H1 (cell line): ENCODE measurements at regions not wholly inside any gene's neighbourhood (a gene's known extent, or its start where the extent isn't known, plus 50 kb on each side); places are given as distances from the start of the nearest gene placed in this dataset.

ENCODE experiments used
- BCL11A ChIP-seq, 2 experiments: IDR thresholded peaks; one replicate each; pipeline ENCODE4 v1.6.1; 2011; ENCODE audit warnings: low read depth in 2 of 2, low read length in 2 of 2, mild to moderate bottlenecking in 2 of 2
- CREB1 ChIP-seq: IDR thresholded peaks from 2 replicates; pipeline ENCODE4 v1.6.1; 2012; ENCODE audit warnings: inconsistent platforms
- E2F6 ChIP-seq: IDR thresholded peaks from 2 replicates; pipeline ENCODE4 v1.6.1; 2012; ENCODE audit warnings: inconsistent platforms
- HDAC2 ChIP-seq, 2 experiments: fragments of 300-600 bp in 1 of 2; sonication (generic) in 1 of 2; IDR thresholded peaks; 2 replicates each; pipeline ENCODE4 v1.6.1; 2011 to 2012; ENCODE audit warnings: low read depth in 2 of 2, low read length in 2 of 2, mild to moderate bottlenecking in 2 of 2, moderate library complexity in 2 of 2, borderline replicate concordance in 1 of 2, inconsistent platforms in 1 of 2
- KDM4A ChIP-seq: IDR thresholded peaks from one replicate; pipeline ENCODE4 v1.7.1; 2012; ENCODE audit warnings: low read depth, mild to moderate bottlenecking, moderate library complexity, low read length, inconsistent platforms; ENCODE audit not compliant: severe bottlenecking
- NANOG ChIP-seq: IDR thresholded peaks from 2 replicates; pipeline ENCODE4 v1.6.1; 2011; ENCODE audit warnings: low read length, low read depth, mild to moderate bottlenecking, inconsistent platforms; ENCODE audit not compliant: insufficient read depth, poor library complexity, severe bottlenecking
- NRF1 ChIP-seq: IDR thresholded peaks from 2 replicates; pipeline ENCODE4 v1.6.1; 2011; ENCODE audit warnings: mild to moderate bottlenecking, low read depth, low read length, improper control_type of control experiment
- SP1 ChIP-seq: IDR thresholded peaks from 2 replicates; pipeline ENCODE4 v1.6.1; 2011; ENCODE audit warnings: low read depth, low read length
- TF ChIP-seq, protein P1 (sequence below): fragments of 300-600 bp; sonication (generic); IDR thresholded peaks from 2 replicates; pipeline ENCODE4 v1.7.1; 2012; ENCODE audit warnings: low read length, moderate library complexity, mild to moderate bottlenecking, inconsistent platforms; ENCODE audit not compliant: insufficient replicate concordance
- TF ChIP-seq, protein P2 (sequence below): IDR thresholded peaks from 2 replicates; pipeline ENCODE4 v1.6.1; 2011; ENCODE audit warnings: low read length, improper control_type of control experiment

- TF ChIP-seq, protein P1, sequence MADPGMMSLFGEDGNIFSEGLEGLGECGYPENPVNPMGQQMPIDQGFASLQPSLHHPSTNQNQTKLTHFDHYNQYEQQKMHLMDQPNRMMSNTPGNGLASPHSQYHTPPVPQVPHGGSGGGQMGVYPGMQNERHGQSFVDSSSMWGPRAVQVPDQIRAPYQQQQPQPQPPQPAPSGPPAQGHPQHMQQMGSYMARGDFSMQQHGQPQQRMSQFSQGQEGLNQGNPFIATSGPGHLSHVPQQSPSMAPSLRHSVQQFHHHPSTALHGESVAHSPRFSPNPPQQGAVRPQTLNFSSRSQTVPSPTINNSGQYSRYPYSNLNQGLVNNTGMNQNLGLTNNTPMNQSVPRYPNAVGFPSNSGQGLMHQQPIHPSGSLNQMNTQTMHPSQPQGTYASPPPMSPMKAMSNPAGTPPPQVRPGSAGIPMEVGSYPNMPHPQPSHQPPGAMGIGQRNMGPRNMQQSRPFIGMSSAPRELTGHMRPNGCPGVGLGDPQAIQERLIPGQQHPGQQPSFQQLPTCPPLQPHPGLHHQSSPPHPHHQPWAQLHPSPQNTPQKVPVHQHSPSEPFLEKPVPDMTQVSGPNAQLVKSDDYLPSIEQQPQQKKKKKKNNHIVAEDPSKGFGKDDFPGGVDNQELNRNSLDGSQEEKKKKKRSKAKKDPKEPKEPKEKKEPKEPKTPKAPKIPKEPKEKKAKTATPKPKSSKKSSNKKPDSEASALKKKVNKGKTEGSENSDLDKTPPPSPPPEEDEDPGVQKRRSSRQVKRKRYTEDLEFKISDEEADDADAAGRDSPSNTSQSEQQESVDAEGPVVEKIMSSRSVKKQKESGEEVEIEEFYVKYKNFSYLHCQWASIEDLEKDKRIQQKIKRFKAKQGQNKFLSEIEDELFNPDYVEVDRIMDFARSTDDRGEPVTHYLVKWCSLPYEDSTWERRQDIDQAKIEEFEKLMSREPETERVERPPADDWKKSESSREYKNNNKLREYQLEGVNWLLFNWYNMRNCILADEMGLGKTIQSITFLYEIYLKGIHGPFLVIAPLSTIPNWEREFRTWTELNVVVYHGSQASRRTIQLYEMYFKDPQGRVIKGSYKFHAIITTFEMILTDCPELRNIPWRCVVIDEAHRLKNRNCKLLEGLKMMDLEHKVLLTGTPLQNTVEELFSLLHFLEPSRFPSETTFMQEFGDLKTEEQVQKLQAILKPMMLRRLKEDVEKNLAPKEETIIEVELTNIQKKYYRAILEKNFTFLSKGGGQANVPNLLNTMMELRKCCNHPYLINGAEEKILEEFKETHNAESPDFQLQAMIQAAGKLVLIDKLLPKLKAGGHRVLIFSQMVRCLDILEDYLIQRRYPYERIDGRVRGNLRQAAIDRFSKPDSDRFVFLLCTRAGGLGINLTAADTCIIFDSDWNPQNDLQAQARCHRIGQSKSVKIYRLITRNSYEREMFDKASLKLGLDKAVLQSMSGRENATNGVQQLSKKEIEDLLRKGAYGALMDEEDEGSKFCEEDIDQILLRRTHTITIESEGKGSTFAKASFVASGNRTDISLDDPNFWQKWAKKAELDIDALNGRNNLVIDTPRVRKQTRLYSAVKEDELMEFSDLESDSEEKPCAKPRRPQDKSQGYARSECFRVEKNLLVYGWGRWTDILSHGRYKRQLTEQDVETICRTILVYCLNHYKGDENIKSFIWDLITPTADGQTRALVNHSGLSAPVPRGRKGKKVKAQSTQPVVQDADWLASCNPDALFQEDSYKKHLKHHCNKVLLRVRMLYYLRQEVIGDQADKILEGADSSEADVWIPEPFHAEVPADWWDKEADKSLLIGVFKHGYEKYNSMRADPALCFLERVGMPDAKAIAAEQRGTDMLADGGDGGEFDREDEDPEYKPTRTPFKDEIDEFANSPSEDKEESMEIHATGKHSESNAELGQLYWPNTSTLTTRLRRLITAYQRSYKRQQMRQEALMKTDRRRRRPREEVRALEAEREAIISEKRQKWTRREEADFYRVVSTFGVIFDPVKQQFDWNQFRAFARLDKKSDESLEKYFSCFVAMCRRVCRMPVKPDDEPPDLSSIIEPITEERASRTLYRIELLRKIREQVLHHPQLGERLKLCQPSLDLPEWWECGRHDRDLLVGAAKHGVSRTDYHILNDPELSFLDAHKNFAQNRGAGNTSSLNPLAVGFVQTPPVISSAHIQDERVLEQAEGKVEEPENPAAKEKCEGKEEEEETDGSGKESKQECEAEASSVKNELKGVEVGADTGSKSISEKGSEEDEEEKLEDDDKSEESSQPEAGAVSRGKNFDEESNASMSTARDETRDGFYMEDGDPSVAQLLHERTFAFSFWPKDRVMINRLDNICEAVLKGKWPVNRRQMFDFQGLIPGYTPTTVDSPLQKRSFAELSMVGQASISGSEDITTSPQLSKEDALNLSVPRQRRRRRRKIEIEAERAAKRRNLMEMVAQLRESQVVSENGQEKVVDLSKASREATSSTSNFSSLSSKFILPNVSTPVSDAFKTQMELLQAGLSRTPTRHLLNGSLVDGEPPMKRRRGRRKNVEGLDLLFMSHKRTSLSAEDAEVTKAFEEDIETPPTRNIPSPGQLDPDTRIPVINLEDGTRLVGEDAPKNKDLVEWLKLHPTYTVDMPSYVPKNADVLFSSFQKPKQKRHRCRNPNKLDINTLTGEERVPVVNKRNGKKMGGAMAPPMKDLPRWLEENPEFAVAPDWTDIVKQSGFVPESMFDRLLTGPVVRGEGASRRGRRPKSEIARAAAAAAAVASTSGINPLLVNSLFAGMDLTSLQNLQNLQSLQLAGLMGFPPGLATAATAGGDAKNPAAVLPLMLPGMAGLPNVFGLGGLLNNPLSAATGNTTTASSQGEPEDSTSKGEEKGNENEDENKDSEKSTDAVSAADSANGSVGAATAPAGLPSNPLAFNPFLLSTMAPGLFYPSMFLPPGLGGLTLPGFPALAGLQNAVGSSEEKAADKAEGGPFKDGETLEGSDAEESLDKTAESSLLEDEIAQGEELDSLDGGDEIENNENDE: no peak
- TF ChIP-seq NRF1 (no peak), E2F6 (no peak), KDM4A (no peak), SP1 (no peak), BCL11A (IDR thresholded peaks at IDR 0.05; ENCODE audit: low read depth in 2 of 2, low read length in 2 of 2) (no peak), HDAC2 (IDR thresholded peaks at IDR 0.05; ENCODE audit: borderline replicate concordance in 1 of 2, low read depth in 2 of 2, low read length in 2 of 2) (no peak), CREB1 (no peak), NANOG (no peak)
- TF ChIP-seq, protein P2, sequence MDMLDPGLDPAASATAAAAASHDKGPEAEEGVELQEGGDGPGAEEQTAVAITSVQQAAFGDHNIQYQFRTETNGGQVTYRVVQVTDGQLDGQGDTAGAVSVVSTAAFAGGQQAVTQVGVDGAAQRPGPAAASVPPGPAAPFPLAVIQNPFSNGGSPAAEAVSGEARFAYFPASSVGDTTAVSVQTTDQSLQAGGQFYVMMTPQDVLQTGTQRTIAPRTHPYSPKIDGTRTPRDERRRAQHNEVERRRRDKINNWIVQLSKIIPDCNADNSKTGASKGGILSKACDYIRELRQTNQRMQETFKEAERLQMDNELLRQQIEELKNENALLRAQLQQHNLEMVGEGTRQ: no peak
These were observed 281.4 kb downstream of the RPS6KC1 start (continued) for GRCh38 chr1:213332491-213332890.
